ENCODE measurements at regions not wholly inside any gene's neighbourhood (a gene's known extent, or its start where the extent isn't known, plus 50 kb on each side); places are given as distances from the start of the nearest gene placed in this dataset.

- DNase-seq (ENCODE audit: low spot score): no peak
Observed at GRCh38 chr18:75904416-75904815, 476.9 kb upstream of the SMIM21 start.

- no peak for DNase-seq (ENCODE audit: low spot score)
Observed at GRCh38 chr18:75898651-75899050, 471.1 kb upstream of the SMIM21 start.

- DNase-seq (ENCODE audit: low spot score): no peak
Observed at GRCh38 chr18:75897386-75897785, 469.9 kb upstream of the SMIM21 start.

GRCh38 chr18:75896865-75897264 is 469.4 kb upstream of the SMIM21 start:
- peak; percentile 19 for DNase-seq (ENCODE audit: low spot score)

DNA sequence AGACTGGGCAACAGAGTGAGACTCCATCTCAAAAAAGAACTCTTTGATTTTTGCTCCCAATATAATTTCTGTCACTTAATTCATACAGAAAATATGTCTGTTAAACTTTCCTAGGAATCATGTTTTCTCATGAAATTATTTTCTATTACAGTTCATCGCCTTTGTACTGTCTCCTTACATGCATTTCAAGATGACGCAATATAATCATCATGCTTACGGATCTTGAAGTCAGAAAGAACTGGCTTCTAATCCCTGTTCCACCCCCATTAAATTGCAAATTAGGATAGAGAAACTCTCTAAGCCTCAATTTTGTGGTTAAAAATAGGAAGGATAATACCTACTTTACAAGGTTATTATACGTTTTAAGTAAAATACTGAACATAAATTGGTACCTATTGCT is 467.6 kb upstream of the SMIM21 start:
- no peak for DNase-seq (ENCODE audit: low spot score)

DNA sequence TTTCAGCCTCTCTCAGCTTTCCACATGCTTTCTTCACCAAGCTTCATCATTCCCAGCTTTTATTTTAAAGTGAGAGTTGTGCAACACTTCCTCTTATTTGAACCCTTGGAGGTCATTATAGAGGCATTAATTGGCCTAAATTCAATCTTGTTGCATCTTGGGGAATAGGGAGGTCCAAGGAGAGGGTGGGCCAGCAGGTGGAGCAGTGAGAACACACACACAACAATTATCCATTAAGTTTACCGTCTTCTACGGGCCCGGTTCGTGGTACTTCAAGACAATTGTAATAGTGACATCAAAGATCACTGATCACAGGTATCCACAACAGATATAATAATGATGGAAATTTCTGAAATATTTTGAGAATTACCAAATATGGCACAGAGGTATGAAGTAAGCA is 457.2 kb upstream of the SMIM21 start:
- DNase-seq (ENCODE audit: low spot score): no peak

GRCh38 chr18:75880925-75881504 is 453.5 kb upstream of the SMIM21 start:
- no peak for DNase-seq (ENCODE audit: low spot score)

DNA sequence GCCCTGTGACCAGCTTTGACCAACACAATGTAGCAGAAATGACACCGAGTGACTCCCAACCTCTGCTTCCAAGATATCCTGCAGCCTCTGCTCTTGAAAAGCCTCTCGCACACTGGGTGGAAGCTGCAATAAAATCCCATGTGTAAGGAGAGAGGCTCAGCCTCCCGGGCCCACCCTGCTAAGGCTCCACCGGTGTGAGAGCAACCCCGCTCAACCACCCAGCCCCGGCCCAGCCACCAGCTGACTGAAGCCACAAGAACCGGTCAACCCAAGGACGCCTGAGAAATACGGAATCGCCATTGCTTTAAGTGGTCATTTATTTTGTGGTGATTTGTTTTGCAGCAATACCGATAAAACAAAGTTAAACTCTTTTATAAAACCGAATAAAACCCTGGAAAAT is 452.8 kb upstream of the SMIM21 start:
- no peak for DNase-seq (ENCODE audit: low spot score)

DNA sequence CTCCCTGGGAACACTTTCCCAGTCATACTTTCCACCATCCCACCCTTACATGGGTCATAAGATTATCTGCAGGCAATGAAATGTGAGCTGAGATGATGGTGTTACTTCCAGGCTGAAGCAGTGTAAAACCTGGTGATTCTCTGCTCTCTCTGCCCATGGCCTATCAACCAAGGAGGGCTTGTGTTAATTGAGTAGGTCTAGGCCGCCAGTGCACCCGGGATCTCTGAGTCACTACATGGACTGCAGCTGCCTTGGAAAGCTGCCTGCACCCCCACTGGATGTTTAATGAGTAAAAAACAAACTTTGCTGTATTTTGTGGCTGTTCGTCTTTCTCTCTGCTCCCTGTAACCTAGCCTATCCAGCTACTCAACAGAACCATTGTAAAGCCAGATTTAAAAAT is 451.7 kb upstream of the SMIM21 start:
- DNase-seq (ENCODE audit: low spot score): no peak

DNA sequence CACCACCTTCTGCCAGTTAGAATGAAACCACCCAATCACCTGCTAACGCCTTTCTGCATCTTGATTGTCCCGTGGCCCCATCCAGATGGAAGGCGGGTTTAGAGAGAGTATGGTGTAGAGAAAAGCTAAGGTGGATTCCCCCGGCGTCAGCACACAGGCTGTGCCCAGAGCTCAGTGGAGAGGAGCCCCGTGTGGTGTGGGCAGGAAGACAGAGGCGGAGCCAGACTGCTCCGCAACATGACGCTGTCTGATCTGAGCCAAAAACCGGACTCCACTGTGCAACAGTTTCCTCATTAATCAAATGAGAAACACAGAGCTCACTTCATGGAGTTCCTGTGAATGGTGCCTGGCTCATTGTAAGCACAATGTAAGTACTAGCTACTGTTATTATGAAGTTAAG is 448.1 kb upstream of the SMIM21 start:
- DNase-seq (ENCODE audit: low spot score): no peak

- DNase-seq (ENCODE audit: low spot score): no peak
Observed at GRCh38 chr18:75874401-75875089, 447.0 kb upstream of the SMIM21 start.

GRCh38 chr18:75871596-75871995 is 444.1 kb upstream of the SMIM21 start:
- no peak for DNase-seq (ENCODE audit: low spot score)

GRCh38 chr18:75869162-75869561 is 441.7 kb upstream of the SMIM21 start:
- DNase-seq (ENCODE audit: low spot score): no peak

DNA sequence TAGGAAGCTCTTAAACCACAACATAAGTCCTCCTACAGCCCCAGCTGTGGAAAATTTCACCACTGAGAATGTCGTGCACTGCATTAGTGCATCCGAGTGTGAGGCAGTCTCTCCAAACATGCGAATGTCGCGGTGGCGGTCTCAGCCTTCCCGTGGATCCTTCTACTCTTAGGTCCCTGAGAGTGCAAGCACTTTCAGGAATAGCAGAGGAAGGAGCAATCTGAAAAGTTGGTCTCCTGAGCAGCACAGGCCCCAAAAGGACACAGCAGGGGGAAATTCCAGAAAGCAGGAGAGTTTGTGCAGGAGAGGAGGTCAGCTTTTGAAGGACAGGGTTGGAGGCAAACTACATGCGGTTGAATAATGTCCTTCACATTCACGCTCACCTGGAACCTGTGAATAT is 440.5 kb upstream of the SMIM21 start:
- no peak for DNase-seq (ENCODE audit: low spot score)

GRCh38 chr18:75865639-75866038 is 438.1 kb upstream of the SMIM21 start:
- no peak for DNase-seq (ENCODE audit: low spot score)

GRCh38 chr18:75864816-75865215 is 437.3 kb upstream of the SMIM21 start:
- no peak for DNase-seq (ENCODE audit: low spot score)

DNA sequence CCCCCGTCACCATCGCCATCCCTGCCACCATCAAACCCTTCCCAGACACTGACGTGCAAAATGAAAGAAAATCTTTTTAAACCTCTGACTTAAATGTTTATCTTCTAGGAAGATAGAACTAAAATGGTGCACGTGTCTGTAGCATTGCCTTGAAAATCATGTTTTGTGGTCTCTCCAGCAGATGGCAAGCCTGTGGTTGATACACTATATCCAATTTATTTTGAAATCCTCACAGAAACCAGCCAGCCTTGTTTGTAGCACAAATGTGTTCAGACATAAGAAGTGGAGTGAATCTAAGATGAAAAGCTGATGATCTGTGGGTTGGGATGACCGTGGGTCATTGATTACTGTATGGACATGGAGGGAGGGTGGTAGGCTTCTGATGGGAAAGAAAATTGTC is 436.2 kb upstream of the SMIM21 start:
- DNase-seq (ENCODE audit: low spot score): no peak

- no peak for DNase-seq (ENCODE audit: low spot score)
Observed at GRCh38 chr18:75862458-75862857, 435.0 kb upstream of the SMIM21 start.

DNA sequence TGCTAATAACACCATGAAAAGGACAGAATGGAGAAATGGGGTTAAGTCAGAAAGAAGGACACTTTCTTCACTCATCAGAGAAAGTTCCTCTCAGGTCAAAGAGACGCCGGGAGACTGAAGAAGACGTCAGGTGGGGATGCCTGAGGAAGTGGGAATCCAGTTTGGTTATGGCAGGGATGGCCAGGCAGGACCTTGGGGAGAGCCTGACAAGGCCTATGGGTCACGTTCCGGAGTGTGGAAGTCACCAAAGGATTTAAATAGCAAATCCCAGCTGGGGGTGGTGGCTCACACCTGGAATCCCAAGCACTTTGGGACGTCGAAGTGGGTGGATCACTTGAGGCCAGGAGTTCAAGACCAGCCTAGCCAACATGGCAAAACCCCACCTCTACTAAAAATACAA is 432.7 kb upstream of the SMIM21 start:
- no peak for DNase-seq (ENCODE audit: low spot score)

DNA sequence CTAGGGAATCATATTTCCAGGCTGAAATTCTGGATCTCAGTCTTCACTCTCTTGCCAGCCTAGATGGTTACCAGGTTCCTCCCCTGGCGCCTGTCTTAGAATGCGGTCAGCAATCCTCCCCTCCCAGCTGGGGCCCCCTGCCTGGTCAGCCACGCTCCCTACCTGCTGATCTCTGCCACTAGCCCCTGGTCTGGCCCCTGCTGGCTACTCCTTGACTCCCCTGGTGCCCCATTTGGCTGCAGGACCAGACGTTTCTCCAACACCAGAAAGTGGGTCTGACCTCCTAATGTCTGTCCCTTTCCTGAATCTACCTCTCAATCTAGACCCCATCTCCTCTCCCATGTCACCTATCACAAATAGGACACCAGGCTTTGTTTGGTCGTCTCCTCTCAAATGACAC is 432.0 kb upstream of the SMIM21 start:
- no peak for DNase-seq (ENCODE audit: low spot score)

DNA sequence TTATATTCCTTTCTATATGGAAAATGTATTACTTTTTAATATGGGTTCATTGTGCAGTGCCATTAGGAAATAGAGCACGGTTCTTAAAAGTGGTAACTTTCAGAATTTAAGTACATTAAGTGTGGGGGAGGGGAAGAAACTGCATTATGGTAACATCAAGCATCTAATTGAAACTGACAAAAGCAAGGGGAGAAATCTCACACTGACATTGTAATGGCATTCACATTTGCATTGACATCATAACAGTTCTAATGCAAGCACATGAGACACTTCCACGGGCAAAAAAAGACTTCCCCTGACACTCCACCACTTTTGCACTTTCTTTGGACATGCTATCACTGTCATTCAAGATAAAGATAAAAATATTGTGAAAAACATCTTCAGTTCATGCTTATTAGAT is 431.3 kb upstream of the SMIM21 start:
- no peak for DNase-seq (ENCODE audit: low spot score)

GRCh38 chr18:75857558-75857957 is 430.1 kb upstream of the SMIM21 start:
- DNase-seq (ENCODE audit: low spot score): no peak

DNA sequence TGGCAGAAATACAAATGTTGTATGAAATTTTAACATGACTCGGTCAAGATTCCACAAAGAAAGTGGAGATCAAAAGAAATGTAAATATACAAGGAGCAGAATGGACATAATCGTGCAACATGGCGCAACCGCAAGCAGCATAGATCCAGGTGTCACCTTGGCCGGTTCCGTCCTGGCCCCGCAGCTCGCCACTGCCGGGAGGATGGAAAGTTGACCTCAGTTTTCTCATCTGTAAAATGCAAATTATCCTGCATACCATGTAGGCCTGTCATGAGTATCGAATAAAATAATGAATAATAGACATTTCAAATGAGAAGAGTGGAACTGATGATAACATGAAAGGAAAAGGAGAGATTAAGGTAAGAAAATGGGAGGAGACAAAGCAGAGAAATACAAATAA is 427.3 kb upstream of the SMIM21 start:
- no peak for DNase-seq (ENCODE audit: low spot score)

- DNase-seq (ENCODE audit: low spot score): no peak
Observed at GRCh38 chr18:75854174-75854573, 426.7 kb upstream of the SMIM21 start.
